Stimulated activated CD4-positive, alpha-beta T cell treated with anti-CD3 and anti-CD28 coated beads, Interleukin-15, amount 100 ng/mL, for 1 hour (primary cell): ENCODE measurements at regions not wholly inside any gene's neighbourhood (a gene's known extent, or its start where the extent isn't known, plus 50 kb on each side); places are given as distances from the start of the nearest gene placed in this dataset.
"Not testable (repeated sequence)": the region's sequence is repeated elsewhere in the genome, so short reads cannot be mapped to it uniquely, and the experiment has no call there.

Experiments
- DNase-seq, 2 donors: peaks; one replicate each; pipeline ENCODE4 v3.0.0-alpha.2; 2020; ENCODE audit warnings: low read depth in 1 of 2, low spot score in 1 of 2

- no peak for DNase-seq
Measured at GRCh38 chr7:45402480-45403218, 171.5 kb upstream of the ADCY1 start.

GRCh38 chr7:45404622-45405021, 169.5 kb upstream of the ADCY1 start:
- no peak for DNase-seq

- no peak for DNase-seq
Measured at GRCh38 chr7:45407730-45408408, 166.3 kb upstream of the ADCY1 start.

GRCh38 chr7:45408409-45408737, 165.8 kb upstream of the ADCY1 start:
- DNase-seq = no peak

GRCh38 chr7:45410893-45411292, 163.3 kb upstream of the ADCY1 start:
- no peak for DNase-seq

GRCh38 chr7:45413419-45413818, 160.7 kb upstream of the ADCY1 start:
- DNase-seq = no peak

GRCh38 chr7:45414226-45414625, 159.9 kb upstream of the ADCY1 start:
- DNase-seq = no peak

GRCh38 chr7:45415265-45415664, 158.9 kb upstream of the ADCY1 start:
- DNase-seq = no peak

- DNase-seq = no peak
Measured at GRCh38 chr7:45416846-45417245, 157.3 kb upstream of the ADCY1 start.

- DNase-seq = no peak
Measured at GRCh38 chr7:45417268-45417667, 156.9 kb upstream of the ADCY1 start.

GRCh38 chr7:45417735-45418134, 156.4 kb upstream of the ADCY1 start:
- no peak for DNase-seq

- no peak for DNase-seq
Measured at GRCh38 chr7:45420843-45421495, 153.2 kb upstream of the ADCY1 start.

GRCh38 chr7:45421806-45422205, 152.4 kb upstream of the ADCY1 start:
- DNase-seq = no peak

- no peak for DNase-seq
Measured at GRCh38 chr7:45430397-45430796, 143.8 kb upstream of the ADCY1 start.

- DNase-seq = no peak
Measured at GRCh38 chr7:45434167-45434784, 139.9 kb upstream of the ADCY1 start.

GRCh38 chr7:45435131-45435530, 139.0 kb upstream of the ADCY1 start:
- no peak for DNase-seq

GRCh38 chr7:45435846-45436245, 138.3 kb upstream of the ADCY1 start:
- no peak for DNase-seq

- DNase-seq = not testable (repeated sequence)
Measured at GRCh38 chr7:45440776-45441175, 133.4 kb upstream of the ADCY1 start.

GRCh38 chr7:45443263-45443662, 130.9 kb upstream of the ADCY1 start:
- DNase-seq = no peak

GRCh38 chr7:45446195-45446944, 127.8 kb upstream of the ADCY1 start:
- DNase-seq = no peak

- no peak for DNase-seq
Measured at GRCh38 chr7:45447296-45447695, 126.9 kb upstream of the ADCY1 start.
